ENCODE measurements at regions not wholly inside any gene's neighbourhood (a gene's known extent, or its start where the extent isn't known, plus 50 kb on each side); places are given as distances from the start of the nearest gene placed in this dataset.

DNA sequence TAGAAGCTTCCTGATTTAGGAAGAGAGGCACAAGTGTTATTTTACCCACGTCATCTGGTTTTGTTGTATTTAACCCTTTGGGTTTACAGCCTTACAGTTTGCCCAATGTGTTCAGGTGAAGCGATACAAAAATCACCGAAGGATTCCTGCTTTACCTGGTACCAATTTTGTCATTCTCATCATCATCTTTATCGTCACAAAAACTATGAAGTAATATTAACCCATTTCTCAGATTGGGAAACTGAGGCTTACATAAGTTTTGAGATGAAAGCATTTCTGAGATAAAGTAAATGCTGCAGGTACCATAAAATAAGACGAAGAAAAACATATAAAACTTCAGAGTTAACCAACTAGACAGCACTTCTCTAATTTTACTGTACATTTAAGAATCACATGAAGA is 370.6 kb upstream of the OR4E1 start:
- Histone ChIP-seq H3K36me3 (no peaks in the 10 kb centered on the region), H3K27ac (no peak overlapping the region), H3K27me3 (replicated peaks in 1 of 7) (peaks cover 0 to 8% (median 0%) of the 10 kb centered on the region in 7 donors), H3K4me1 (no peaks in the 10 kb centered on the region), H3K9me3 (no peaks in the 10 kb centered on the region), H3K4me3 (no peak overlapping the region)
- no peak for DNase-seq
- intact Hi-C loops (cut with DNase I; ENCODE audit: low total_unique reads), result no loop called here
- TF ChIP-seq POLR2A (IDR thresholded peaks at IDR 0.05) (no peak), POLR2AphosphoS5 (IDR thresholded peaks at IDR 0.05) (no peak)
- TF ChIP-seq, protein P1, sequence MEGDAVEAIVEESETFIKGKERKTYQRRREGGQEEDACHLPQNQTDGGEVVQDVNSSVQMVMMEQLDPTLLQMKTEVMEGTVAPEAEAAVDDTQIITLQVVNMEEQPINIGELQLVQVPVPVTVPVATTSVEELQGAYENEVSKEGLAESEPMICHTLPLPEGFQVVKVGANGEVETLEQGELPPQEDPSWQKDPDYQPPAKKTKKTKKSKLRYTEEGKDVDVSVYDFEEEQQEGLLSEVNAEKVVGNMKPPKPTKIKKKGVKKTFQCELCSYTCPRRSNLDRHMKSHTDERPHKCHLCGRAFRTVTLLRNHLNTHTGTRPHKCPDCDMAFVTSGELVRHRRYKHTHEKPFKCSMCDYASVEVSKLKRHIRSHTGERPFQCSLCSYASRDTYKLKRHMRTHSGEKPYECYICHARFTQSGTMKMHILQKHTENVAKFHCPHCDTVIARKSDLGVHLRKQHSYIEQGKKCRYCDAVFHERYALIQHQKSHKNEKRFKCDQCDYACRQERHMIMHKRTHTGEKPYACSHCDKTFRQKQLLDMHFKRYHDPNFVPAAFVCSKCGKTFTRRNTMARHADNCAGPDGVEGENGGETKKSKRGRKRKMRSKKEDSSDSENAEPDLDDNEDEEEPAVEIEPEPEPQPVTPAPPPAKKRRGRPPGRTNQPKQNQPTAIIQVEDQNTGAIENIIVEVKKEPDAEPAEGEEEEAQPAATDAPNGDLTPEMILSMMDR (IDR thresholded peaks at IDR 0.05 in 8 of 11, conservative IDR thresholded peaks at IDR 0.05 in 3 of 11), result no peak
- WGBS, 5 donors, result 76 to 81% (median 80%) methylated on average over 5 of the region's 5 CpGs

GRCh38 chr14:22040781-22041125 is 367.1 kb upstream of the OR4E1 start:
- Histone ChIP-seq H3K4me3 (no peak overlapping the region), H3K4me1 (no peaks in the 10 kb centered on the region), H3K9me3 (no peaks in the 10 kb centered on the region), H3K27ac (no peak overlapping the region), H3K27me3 (replicated peaks in 1 of 7) (peaks cover 0 to 7% (median 0%) of the 10 kb centered on the region in 7 donors), H3K36me3 (no peaks in the 10 kb centered on the region)
- no peak for DNase-seq
- TF ChIP-seq POLR2AphosphoS5 (IDR thresholded peaks at IDR 0.05) (no peak), POLR2A (IDR thresholded peaks at IDR 0.05) (no peak)
- TF ChIP-seq, protein P1 (IDR thresholded peaks at IDR 0.05 in 8 of 11, conservative IDR thresholded peaks at IDR 0.05 in 3 of 11), result no peak
- intact Hi-C loops (cut with DNase I; ENCODE audit: low total_unique reads), result no loop called here
- WGBS, 5 donors, result 80 to 92% (median 84%) methylated on average over 3 of the region's 3 CpGs

GRCh38 chr14:22039938-22040780 is 366.5 kb upstream of the OR4E1 start:
- no peak overlapping the region for H3K4me3 ChIP-seq
- H3K4me1 ChIP-seq, result no peaks in the 10 kb centered on the region
- H3K27me3 ChIP-seq (replicated peaks in 1 of 7), result peaks cover 0 to 7% (median 0%) of the 10 kb centered on the region in 7 donors
- no peak for TF ChIP-seq POLR2A (IDR thresholded peaks at IDR 0.05)
- TF ChIP-seq, protein P1 (IDR thresholded peaks at IDR 0.05 in 8 of 11, conservative IDR thresholded peaks at IDR 0.05 in 3 of 11), result peak in 5 of 11 experiments; percentile 39 to 56 (median 52)
- intact Hi-C loops (cut with DNase I; ENCODE audit: low total_unique reads), result no loop called here
- H3K36me3 ChIP-seq, result no peaks in the 10 kb centered on the region
- DNase-seq, result no peak
- H3K9me3 ChIP-seq, result no peaks in the 10 kb centered on the region
- no peak overlapping the region for H3K27ac ChIP-seq
- 28 to 33% (median 29%) methylated on average over 6 of the region's 6 CpGs for WGBS, 5 donors

DNA sequence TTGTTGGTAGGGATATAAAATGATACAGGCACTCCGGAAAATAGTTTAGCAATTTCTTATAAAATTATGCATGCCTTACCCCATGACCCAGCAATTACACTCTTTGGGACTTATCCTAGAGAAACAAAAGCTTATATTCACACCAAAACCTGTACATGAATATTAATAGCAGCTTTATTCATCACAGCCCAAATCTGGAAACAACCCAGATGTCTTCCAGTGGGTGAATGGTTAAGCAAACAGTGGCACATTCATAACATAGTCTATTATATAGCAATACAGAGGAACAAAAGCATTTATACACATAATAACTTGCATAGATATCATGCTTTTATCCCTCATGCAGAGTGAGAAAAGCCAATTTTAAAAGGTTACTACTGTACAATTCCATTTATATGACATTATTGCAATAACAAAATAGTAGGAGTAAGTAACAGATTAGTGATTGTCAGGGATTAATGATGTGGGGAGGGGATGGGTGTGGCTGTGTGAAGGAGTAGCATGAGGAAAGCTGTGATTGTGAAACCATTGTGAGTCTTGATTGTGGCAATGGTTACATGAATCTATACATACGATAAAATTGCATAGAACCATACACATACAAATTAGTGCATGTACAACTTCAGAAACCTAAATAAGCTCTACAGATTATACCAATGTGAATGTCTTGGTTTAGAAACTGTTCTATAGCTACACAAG is 363.1 kb upstream of the OR4E1 start:
- WGBS, 5 donors, result 69 to 87% (median 76%) methylated on average over 2 of the region's 2 CpGs
- intact Hi-C loops (cut with DNase I; ENCODE audit: low total_unique reads), result no loop called here
- TF ChIP-seq, protein P1 (IDR thresholded peaks at IDR 0.05 in 8 of 11, conservative IDR thresholded peaks at IDR 0.05 in 3 of 11), result no peak
- no peak for TF ChIP-seq POLR2A (IDR thresholded peaks at IDR 0.05)
- no peak for TF ChIP-seq POLR2AphosphoS5 (IDR thresholded peaks at IDR 0.05)
- Histone ChIP-seq H3K9me3 (no peaks in the 10 kb centered on the region), H3K4me1 (no peaks in the 10 kb centered on the region), H3K27me3 (replicated peaks in 1 of 7) (peaks cover 0 to 16% (median 0%) of the 10 kb centered on the region in 7 donors), H3K27ac (no peak overlapping the region), H3K4me3 (no peak overlapping the region), H3K36me3 (no peaks in the 10 kb centered on the region)
- no peak for DNase-seq
